ENCODE measurements at regions not wholly inside any gene's neighbourhood (a gene's known extent, or its start where the extent isn't known, plus 50 kb on each side); places are given as distances from the start of the nearest gene placed in this dataset.
"Not testable (repeated sequence)": the region's sequence is repeated elsewhere in the genome, so short reads cannot be mapped to it uniquely, and the experiment has no call there.

DNA sequence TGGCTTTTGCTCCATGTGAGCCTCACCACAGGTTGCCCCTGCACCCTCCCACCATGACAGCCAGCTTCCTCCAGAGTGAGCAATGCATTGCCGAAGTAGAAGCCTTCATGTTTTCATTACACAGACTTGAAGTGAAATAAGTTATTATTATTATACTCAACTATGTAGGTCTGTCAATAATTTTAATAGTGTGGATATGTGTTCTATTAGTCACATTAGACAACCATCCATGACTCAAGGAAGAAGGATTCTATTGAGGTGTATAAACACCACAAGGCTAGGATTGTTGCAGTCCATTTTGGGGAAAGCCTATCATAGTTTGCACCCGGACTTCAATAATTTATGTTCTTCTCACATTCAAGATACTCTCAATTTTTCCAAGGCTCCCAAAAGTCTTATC, 369.5 kb downstream of the TAF11L14 start:
- ATAC-seq, result no peak
- TF ChIP-seq PPARA (CRISPR knock-in tag; IDR thresholded peaks at IDR 0.05; ENCODE audit: borderline replicate concordance) (no peak), BACH2 (CRISPR knock-in tag; IDR thresholded peaks at IDR 0.05; ENCODE audit: borderline replicate concordance) (no peak)

GRCh38 chr5:18006235-18006634, 372.0 kb downstream of the TAF11L14 start:
- ATAC-seq, result not testable (repeated sequence)

GRCh38 chr5:18008940-18009339, 374.7 kb downstream of the TAF11L14 start:
- ATAC-seq, result no peak

GRCh38 chr5:18010053-18010452, 375.8 kb downstream of the TAF11L14 start:
- ATAC-seq, result no peak
- TF ChIP-seq TSHZ2 (CRISPR knock-in tag; IDR thresholded peaks at IDR 0.05) (no peak), CREB5 (CRISPR knock-in tag; IDR thresholded peaks at IDR 0.05; ENCODE audit: low read depth) (no peak), ZC3H10 (CRISPR knock-in tag; IDR thresholded peaks at IDR 0.05) (no peak), TOX (CRISPR knock-in tag; IDR thresholded peaks at IDR 0.05; ENCODE audit: borderline replicate concordance) (no peak), ZNF8 (CRISPR knock-in tag; IDR thresholded peaks at IDR 0.05) (no peak)
- TF ChIP-seq, protein P1, sequence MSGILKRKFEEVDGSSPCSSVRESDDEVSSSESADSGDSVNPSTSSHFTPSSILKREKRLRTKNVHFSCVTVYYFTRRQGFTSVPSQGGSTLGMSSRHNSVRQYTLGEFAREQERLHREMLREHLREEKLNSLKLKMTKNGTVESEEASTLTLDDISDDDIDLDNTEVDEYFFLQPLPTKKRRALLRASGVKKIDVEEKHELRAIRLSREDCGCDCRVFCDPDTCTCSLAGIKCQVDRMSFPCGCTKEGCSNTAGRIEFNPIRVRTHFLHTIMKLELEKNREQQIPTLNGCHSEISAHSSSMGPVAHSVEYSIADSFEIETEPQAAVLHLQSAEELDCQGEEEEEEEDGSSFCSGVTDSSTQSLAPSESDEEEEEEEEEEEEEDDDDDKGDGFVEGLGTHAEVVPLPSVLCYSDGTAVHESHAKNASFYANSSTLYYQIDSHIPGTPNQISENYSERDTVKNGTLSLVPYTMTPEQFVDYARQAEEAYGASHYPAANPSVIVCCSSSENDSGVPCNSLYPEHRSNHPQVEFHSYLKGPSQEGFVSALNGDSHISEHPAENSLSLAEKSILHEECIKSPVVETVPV (CRISPR knock-in tag; IDR thresholded peaks at IDR 0.05), result no peak

More at GRCh38 chr5:18008940-18009339, 374.7 kb downstream of the TAF11L14 start:
- TF ChIP-seq ZC3H10 (CRISPR knock-in tag; IDR thresholded peaks at IDR 0.05) (no peak), TCF4 (CRISPR knock-in tag; IDR thresholded peaks at IDR 0.05; ENCODE audit: borderline replicate concordance) (no peak), GLIS3 (CRISPR knock-in tag; IDR thresholded peaks at IDR 0.05) (no peak), SNAI2 (CRISPR knock-in tag; IDR thresholded peaks at IDR 0.05) (no peak), BACH2 (CRISPR knock-in tag; IDR thresholded peaks at IDR 0.05; ENCODE audit: borderline replicate concordance) (no peak), ISL1 (CRISPR knock-in tag; IDR thresholded peaks at IDR 0.05) (no peak), ZNF70 (CRISPR knock-in tag; IDR thresholded peaks at IDR 0.05) (no peak), TSHZ2 (CRISPR knock-in tag; IDR thresholded peaks at IDR 0.05) (no peak), ZFP3 (CRISPR knock-in tag; IDR thresholded peaks at IDR 0.05) (no peak), ESRRG (CRISPR knock-in tag; IDR thresholded peaks at IDR 0.05) (no peak), OSR1 (CRISPR knock-in tag; IDR thresholded peaks at IDR 0.05) (no peak)
- TF ChIP-seq, protein P1 (CRISPR knock-in tag; IDR thresholded peaks at IDR 0.05), result no peak
- TF ChIP-seq, protein P2, sequence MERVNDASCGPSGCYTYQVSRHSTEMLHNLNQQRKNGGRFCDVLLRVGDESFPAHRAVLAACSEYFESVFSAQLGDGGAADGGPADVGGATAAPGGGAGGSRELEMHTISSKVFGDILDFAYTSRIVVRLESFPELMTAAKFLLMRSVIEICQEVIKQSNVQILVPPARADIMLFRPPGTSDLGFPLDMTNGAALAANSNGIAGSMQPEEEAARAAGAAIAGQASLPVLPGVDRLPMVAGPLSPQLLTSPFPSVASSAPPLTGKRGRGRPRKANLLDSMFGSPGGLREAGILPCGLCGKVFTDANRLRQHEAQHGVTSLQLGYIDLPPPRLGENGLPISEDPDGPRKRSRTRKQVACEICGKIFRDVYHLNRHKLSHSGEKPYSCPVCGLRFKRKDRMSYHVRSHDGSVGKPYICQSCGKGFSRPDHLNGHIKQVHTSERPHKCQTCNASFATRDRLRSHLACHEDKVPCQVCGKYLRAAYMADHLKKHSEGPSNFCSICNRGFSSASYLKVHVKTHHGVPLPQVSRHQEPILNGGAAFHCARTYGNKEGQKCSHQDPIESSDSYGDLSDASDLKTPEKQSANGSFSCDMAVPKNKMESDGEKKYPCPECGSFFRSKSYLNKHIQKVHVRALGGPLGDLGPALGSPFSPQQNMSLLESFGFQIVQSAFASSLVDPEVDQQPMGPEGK (CRISPR knock-in tag; IDR thresholded peaks at IDR 0.05; ENCODE audit: borderline replicate concordance), result no peak
